WTC11 (cell line): ENCODE measurements at regions not wholly inside any gene's neighbourhood (a gene's known extent, or its start where the extent isn't known, plus 50 kb on each side); places are given as distances from the start of the nearest gene placed in this dataset.

ENCODE experiments used
- ATAC-seq: fragments of 200-7000 bp; cut with Tn5 transposase; 2 replicates; pipeline ENCODE4 v1.10.0; 2021; ENCODE audit warnings: mild to moderate bottlenecking, moderate library complexity
- CTCF ChIA-PET: fragments of 300-600 bp; sonication (Branson Sonifier 250); formaldehyde crosslinking; loops from one replicate; lab custom pipeline; 2021; ENCODE audit warnings: antibody characterized with exemption; lab: Charles Lee
- POLR2A ChIA-PET: fragments of 350-600 bp; sonication (Branson Sonifier 250); formaldehyde crosslinking; loops from one replicate; lab custom pipeline; 2021; ENCODE audit warnings: antibody characterized with exemption; lab: Charles Lee
- DNase-seq: peaks from one replicate; pipeline ENCODE4 v3.0.0; 2021; ENCODE audit warnings: low spot score
- H3K27ac Mint-ChIP-seq: 2 replicates; pipeline ENCODE4 v1.8.0; 2021; ENCODE audit warnings: mixed read lengths
- H3K27me3 Mint-ChIP-seq: 2 replicates; pipeline ENCODE4 v1.8.0; 2021; ENCODE audit warnings: low read depth, mild to moderate bottlenecking, moderate library complexity, mixed read lengths
- H3K36me3 Mint-ChIP-seq: 2 replicates; pipeline ENCODE4 v1.8.0; 2021; ENCODE audit warnings: mixed read lengths
- H3K4me1 Mint-ChIP-seq: 2 replicates; pipeline ENCODE4 v1.8.0; 2022; ENCODE audit warnings: mixed read lengths
- H3K4me3 Mint-ChIP-seq: 2 replicates; pipeline ENCODE4 v1.8.0; 2021; ENCODE audit warnings: mild to moderate bottlenecking, moderate library complexity, mixed read lengths
- H3K9me3 Mint-ChIP-seq: 2 replicates; pipeline ENCODE4 v1.8.0; 2021; ENCODE audit warnings: mixed read lengths
- ARID4B ChIP-seq: sonication (generic); formaldehyde crosslinking; IDR thresholded peaks from 2 replicates; pipeline ENCODE4 v1.8.0; 2023; ENCODE audit warnings: missing genetic modification reagents, mild to moderate bottlenecking, borderline replicate concordance
- CDX4 ChIP-seq: fragments of 250-450 bp; sonication (Bioruptor Pico); IDR thresholded peaks from 2 replicates; pipeline ENCODE4 v1.9.0; 2021; ENCODE audit warnings: moderate library complexity, mild to moderate bottlenecking, inconsistent platforms, borderline replicate concordance
- ELF4 ChIP-seq: sonication (generic); formaldehyde crosslinking; IDR thresholded peaks from 2 replicates; pipeline ENCODE4 v1.8.1; 2022; ENCODE audit warnings: low read depth, mild to moderate bottlenecking, moderate library complexity, missing genetic modification reagents
- ERG ChIP-seq: fragments of 250-450 bp; sonication (Bioruptor Pico); IDR thresholded peaks from 2 replicates; pipeline ENCODE4 v1.8.0; 2021; ENCODE audit warnings: mild to moderate bottlenecking
- FOXJ3 ChIP-seq: sonication (generic); formaldehyde crosslinking; IDR thresholded peaks from 2 replicates; pipeline ENCODE4 v1.9.0; 2021; ENCODE audit warnings: missing genetic modification reagents, mild to moderate bottlenecking, borderline replicate concordance
- HMGXB4 ChIP-seq: sonication (generic); formaldehyde crosslinking; IDR thresholded peaks from 2 replicates; pipeline ENCODE4 v1.8.1; 2023; ENCODE audit warnings: mild to moderate bottlenecking, moderate library complexity, missing genetic modification reagents
- IRF1 ChIP-seq: sonication (generic); formaldehyde crosslinking; IDR thresholded peaks from 2 replicates; pipeline ENCODE4 v1.8.0; 2023; ENCODE audit warnings: missing genetic modification reagents
- NR1H2 ChIP-seq: sonication (generic); formaldehyde crosslinking; IDR thresholded peaks from 2 replicates; pipeline ENCODE4 v1.9.0; 2021; ENCODE audit warnings: mild to moderate bottlenecking, moderate library complexity, missing genetic modification reagents
- NR2C2 ChIP-seq: sonication (generic); formaldehyde crosslinking; IDR thresholded peaks from 2 replicates; pipeline ENCODE4 v1.8.0; 2022; ENCODE audit warnings: mild to moderate bottlenecking, missing genetic modification reagents
- OVOL2 ChIP-seq: fragments of 250-450 bp; sonication (Bioruptor Pico); IDR thresholded peaks from 2 replicates; pipeline ENCODE4 v1.9.0; 2021; ENCODE audit warnings: mild to moderate bottlenecking, borderline replicate concordance
- SMAD4 ChIP-seq: sonication (generic); formaldehyde crosslinking; IDR thresholded peaks from 2 replicates; pipeline ENCODE4 v1.8.0; 2022; ENCODE audit warnings: mild to moderate bottlenecking, missing genetic modification reagents
- SP1 ChIP-seq: sonication (generic); formaldehyde crosslinking; conservative IDR thresholded peaks from 2 replicates; pipeline ENCODE4 v1.8.1; 2022; ENCODE audit warnings: missing genetic modification reagents
- TEAD1 ChIP-seq: sonication (generic); formaldehyde crosslinking; IDR thresholded peaks from 2 replicates; pipeline ENCODE4 v1.8.0; 2022; ENCODE audit warnings: mild to moderate bottlenecking, missing genetic modification reagents
- TEAD4 ChIP-seq: sonication (generic); formaldehyde crosslinking; IDR thresholded peaks from 2 replicates; pipeline ENCODE4 v1.8.0; 2022; ENCODE audit warnings: mild to moderate bottlenecking, missing genetic modification reagents
- ZBTB21 ChIP-seq: sonication (generic); formaldehyde crosslinking; IDR thresholded peaks from 2 replicates; pipeline ENCODE4 v1.8.1; 2023; ENCODE audit warnings: mild to moderate bottlenecking, missing genetic modification reagents, borderline replicate concordance
- ZNF138 ChIP-seq: sonication (generic); formaldehyde crosslinking; conservative IDR thresholded peaks from 2 replicates; pipeline ENCODE4 v1.8.1; 2022; ENCODE audit warnings: mild to moderate bottlenecking, moderate library complexity, missing genetic modification reagents
- ZNF416 ChIP-seq: fragments of 250-450 bp; sonication (Bioruptor Pico); IDR thresholded peaks from 2 replicates; pipeline ENCODE4 v1.9.0; 2021; ENCODE audit warnings: mild to moderate bottlenecking, inconsistent platforms
- ZSCAN18 ChIP-seq: fragments of 250-450 bp; sonication (Bioruptor Pico); IDR thresholded peaks from 2 replicates; pipeline ENCODE4 v2.1.2; 2022; ENCODE audit warnings: mild to moderate bottlenecking, moderate library complexity

- no peak for ATAC-seq
- TF ChIP-seq ZNF416 (no peak), ZBTB21 (CRISPR knock-in tag) (no peak), FOXJ3 (CRISPR knock-in tag) (no peak), ZNF138 (CRISPR knock-in tag) (no peak), ELF4 (CRISPR knock-in tag) (no peak), SP1 (CRISPR knock-in tag) (no peak), OVOL2 (no peak), ERG (CRISPR knock-in tag) (no peak), IRF1 (CRISPR knock-in tag) (no peak), SMAD4 (CRISPR knock-in tag) (no peak), NR1H2 (CRISPR knock-in tag) (no peak)
- CTCF ChIA-PET: no interaction called here
These were observed 71.6 kb upstream of the CELF2 start for GRCh38 chr10:10946081-10946480.

GRCh38 chr10:10946801-10947200, 70.9 kb upstream of the CELF2 start:
- no peaks in the 10 kb centered on the region for H3K4me1 Mint-ChIP-seq
- no peak for TF ChIP-seq CDX4 (CRISPR knock-in tag)
- TF ChIP-seq ZSCAN18: no peak
- no peak overlapping the region for H3K27ac Mint-ChIP-seq
- no peak overlapping the region for H3K4me3 Mint-ChIP-seq
- H3K9me3 Mint-ChIP-seq: peaks cover 71% of the 10 kb centered on the region
- no peak for DNase-seq
- ChIA-PET POLR2A (no interaction called here), CTCF (no interaction called here)
- peaks cover 3% of the 10 kb centered on the region; the same call in 1 of the 2 replicates for H3K27me3 Mint-ChIP-seq
- no peak for ATAC-seq
- peaks cover 40% of the 10 kb centered on the region for H3K36me3 Mint-ChIP-seq

More at GRCh38 chr10:10946081-10946480, 71.6 kb upstream of the CELF2 start:
- POLR2A ChIA-PET: no interaction called here
- Mint-ChIP-seq H3K36me3 (peaks cover 40% of the 10 kb centered on the region), H3K27ac (no peak overlapping the region), H3K27me3 (0 out of 2 replicates have a peak, but pooled peaks cover 3% of the 10 kb centered on the region), H3K4me1 (no peaks in the 10 kb centered on the region), H3K9me3 (peaks cover 74% of the 10 kb centered on the region), H3K4me3 (no peak overlapping the region)
- no peak for DNase-seq

GRCh38 chr10:10951675-10952074, 66.0 kb upstream of the CELF2 start:
- DNase-seq: no peak
- Mint-ChIP-seq H3K27me3 (no peaks in the 10 kb centered on the region; the same call in 1 of the 2 replicates), H3K4me1 (peaks cover 6% of the 10 kb centered on the region; the same call in 1 of the 2 replicates), H3K4me3 (no peak overlapping the region), H3K27ac (no peak overlapping the region), H3K36me3 (peaks cover 9% of the 10 kb centered on the region), H3K9me3 (peaks cover 31% of the 10 kb centered on the region)
- POLR2A ChIA-PET: no interaction called here
- no peak for ATAC-seq
- CTCF ChIA-PET: no interaction called here
- TF ChIP-seq ARID4B (CRISPR knock-in tag): no peak
- no peak for TF ChIP-seq TEAD4 (CRISPR knock-in tag)
- TF ChIP-seq SP1 (CRISPR knock-in tag): no peak
- TF ChIP-seq HMGXB4 (CRISPR knock-in tag): no peak
- TF ChIP-seq ZSCAN18: no peak
- TF ChIP-seq NR2C2 (CRISPR knock-in tag): no peak
- TF ChIP-seq TEAD1 (CRISPR knock-in tag): no peak
